ENCODE measurements at regions not wholly inside any gene's neighbourhood (a gene's known extent, or its start where the extent isn't known, plus 50 kb on each side); places are given as distances from the start of the nearest gene placed in this dataset.

GRCh38 chr4:10951306-10951705 is 266.7 kb upstream of the CLNK start:
- TF ChIP-seq, protein P1, sequence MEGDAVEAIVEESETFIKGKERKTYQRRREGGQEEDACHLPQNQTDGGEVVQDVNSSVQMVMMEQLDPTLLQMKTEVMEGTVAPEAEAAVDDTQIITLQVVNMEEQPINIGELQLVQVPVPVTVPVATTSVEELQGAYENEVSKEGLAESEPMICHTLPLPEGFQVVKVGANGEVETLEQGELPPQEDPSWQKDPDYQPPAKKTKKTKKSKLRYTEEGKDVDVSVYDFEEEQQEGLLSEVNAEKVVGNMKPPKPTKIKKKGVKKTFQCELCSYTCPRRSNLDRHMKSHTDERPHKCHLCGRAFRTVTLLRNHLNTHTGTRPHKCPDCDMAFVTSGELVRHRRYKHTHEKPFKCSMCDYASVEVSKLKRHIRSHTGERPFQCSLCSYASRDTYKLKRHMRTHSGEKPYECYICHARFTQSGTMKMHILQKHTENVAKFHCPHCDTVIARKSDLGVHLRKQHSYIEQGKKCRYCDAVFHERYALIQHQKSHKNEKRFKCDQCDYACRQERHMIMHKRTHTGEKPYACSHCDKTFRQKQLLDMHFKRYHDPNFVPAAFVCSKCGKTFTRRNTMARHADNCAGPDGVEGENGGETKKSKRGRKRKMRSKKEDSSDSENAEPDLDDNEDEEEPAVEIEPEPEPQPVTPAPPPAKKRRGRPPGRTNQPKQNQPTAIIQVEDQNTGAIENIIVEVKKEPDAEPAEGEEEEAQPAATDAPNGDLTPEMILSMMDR (IDR thresholded peaks at IDR 0.05; ENCODE audit: low read length): no peak
- no peak for TF ChIP-seq EZH2 (IDR thresholded peaks at IDR 0.05; ENCODE audit: borderline replicate concordance, low read length)

All from OCI-LY1 (cell line).